ENCODE measurements at regions not wholly inside any gene's neighbourhood (a gene's known extent, or its start where the extent isn't known, plus 50 kb on each side); places are given as distances from the start of the nearest gene placed in this dataset.

DNA sequence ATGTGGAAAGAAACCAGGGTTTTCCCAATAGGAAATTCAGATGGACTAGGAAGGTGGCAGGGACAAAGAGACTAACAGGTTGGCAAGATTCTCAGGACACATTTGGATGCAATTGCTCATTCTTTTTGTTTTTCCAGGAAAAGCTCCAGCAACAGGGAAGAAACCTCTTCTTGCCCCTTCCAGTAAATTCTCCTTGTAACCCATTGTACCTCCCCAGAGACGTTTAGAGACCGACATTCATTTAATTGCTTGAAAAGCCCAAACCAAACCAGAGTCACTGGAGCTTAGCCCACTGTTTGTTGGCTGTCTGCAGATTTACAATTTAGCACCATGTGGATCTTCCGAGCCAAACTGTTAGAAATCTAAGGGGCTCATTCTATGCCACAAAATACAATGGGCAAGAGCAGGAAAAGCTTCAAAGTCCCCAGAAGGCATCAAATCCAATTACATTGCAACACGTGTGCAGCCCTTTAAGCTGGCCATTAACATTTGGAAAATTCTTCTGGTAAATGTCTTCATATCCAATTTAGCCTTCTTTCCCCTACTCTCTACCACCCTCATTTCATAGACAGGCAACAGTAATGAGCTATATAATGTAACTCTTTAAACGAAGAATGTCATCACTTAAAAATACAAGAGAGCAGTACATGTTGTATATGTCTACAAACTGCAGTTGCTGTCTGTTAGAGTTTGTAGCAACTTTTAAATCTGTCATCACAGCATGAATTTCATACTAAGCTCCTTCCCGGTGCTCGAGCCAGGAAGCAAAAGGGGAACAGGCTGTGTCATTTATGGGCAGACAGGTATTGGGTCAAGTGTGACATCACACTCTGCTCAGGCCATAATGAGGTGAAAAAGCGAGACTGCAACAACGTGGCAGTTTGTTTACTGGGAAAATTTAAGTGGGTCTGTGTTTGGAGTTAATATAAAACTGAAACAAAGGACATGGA is 235.6 kb upstream of the HNRNPA3 start:
- POLR2A ChIA-PET, result no interaction called here
- no peak for TF ChIP-seq ZNF266 (tag by site-specific recombination; IDR thresholded peaks at IDR 0.05; ENCODE audit: low read depth)
- Histone ChIP-seq H3K4me1 (ENCODE audit: control insufficient read depth, insufficient read depth, low read length) (no peaks in the 10 kb centered on the region), H3K27ac (ENCODE audit: extremely low read depth, low read depth, low read length) (no peak overlapping the region), H3K9me3 (ENCODE audit: control insufficient read depth, insufficient read depth, low read depth, low read length) (no peaks in the 10 kb centered on the region), H3K36me3 (ENCODE audit: control insufficient read depth in 2 of 2, insufficient read depth in 1 of 2, low read length in 2 of 2) (no peaks in the 10 kb centered on the region), H3K4me3 (ENCODE audit: low read depth, low read length) (no peak overlapping the region)
- CTCF ChIA-PET, result interaction anchor here (0.7 kb wide), 1 partner anchor 160 kb away, joined by 5 read pairs; no protein-coding TSS in a partner anchor

DNA sequence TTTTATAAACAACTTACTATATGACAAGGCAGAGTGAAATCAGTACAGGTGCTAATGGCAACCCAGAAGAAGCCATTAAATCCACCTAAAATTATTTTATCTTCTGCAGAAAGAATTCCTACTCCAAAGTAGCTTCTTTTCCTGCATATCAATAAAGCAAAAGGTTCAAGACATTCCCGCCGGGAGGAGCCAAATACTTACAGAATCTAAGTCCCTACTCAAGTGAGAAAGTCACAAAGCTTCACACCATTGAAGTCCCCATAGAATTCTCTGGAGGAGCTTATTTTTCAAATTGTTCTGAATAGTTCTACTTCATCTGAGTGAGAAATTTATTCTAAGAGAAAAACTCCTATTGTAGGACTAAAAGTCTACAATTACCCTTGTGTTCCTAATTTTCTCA is 233.7 kb upstream of the HNRNPA3 start:
- Histone ChIP-seq H3K27ac (ENCODE audit: extremely low read depth, low read depth, low read length) (no peak overlapping the region), H3K4me1 (ENCODE audit: control insufficient read depth, insufficient read depth, low read length) (no peaks in the 10 kb centered on the region), H3K36me3 (ENCODE audit: control insufficient read depth in 2 of 2, insufficient read depth in 1 of 2, low read length in 2 of 2) (no peaks in the 10 kb centered on the region), H3K4me3 (ENCODE audit: low read depth, low read length) (no peak overlapping the region), H3K9me3 (ENCODE audit: control insufficient read depth, insufficient read depth, low read depth, low read length) (no peaks in the 10 kb centered on the region)
- TF ChIP-seq, protein P1, sequence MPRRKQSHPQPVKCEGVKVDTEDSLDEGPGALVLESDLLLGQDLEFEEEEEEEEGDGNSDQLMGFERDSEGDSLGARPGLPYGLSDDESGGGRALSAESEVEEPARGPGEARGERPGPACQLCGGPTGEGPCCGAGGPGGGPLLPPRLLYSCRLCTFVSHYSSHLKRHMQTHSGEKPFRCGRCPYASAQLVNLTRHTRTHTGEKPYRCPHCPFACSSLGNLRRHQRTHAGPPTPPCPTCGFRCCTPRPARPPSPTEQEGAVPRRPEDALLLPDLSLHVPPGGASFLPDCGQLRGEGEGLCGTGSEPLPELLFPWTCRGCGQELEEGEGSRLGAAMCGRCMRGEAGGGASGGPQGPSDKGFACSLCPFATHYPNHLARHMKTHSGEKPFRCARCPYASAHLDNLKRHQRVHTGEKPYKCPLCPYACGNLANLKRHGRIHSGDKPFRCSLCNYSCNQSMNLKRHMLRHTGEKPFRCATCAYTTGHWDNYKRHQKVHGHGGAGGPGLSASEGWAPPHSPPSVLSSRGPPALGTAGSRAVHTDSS (tag by site-specific recombination; IDR thresholded peaks at IDR 0.05), result no peak
- ChIA-PET POLR2A (no interaction called here), CTCF (interaction anchor here (1.3 kb wide), 1 partner anchor 18 kb away, joined by 4 read pairs; no protein-coding TSS in a partner anchor)

DNA sequence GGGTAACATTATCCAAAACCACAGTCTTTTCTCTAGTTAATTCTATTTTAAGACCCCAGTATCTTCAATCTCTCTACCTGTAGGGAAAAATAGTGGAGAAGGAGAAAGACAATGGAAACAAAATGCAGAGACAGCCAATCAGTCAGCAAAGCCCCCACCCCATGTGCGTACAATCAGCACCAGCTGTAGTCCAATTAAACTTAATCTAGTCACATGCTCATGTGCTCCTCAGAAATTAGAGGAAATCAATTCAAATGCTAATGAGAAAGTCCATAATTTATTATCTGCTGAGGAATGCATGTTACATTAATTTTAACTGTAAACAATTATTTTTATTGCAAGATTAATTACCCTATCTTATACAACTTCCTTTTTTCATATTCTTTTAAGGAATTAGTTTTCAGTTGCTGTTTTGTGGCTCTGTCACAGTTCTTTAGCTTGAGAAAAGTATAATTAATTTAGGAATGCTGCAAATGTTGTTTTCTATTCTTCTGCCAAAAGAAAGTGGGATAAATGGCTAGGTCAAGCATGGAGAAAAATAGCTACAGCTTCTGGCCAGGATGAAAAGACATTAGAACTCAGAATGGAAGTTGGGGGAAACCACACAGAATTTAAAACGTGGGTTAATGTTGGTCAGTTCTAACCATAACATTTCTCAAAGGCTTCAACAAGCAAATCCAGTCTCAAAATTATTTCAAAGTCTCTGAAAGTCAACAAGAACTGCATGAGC is 232.4 kb upstream of the HNRNPA3 start:
- ChIA-PET CTCF (interaction anchor here (1.0 kb wide), 2 partner anchors 168 to 169 kb away, joined by 3 to 4 read pairs; no protein-coding TSS in a partner anchor), POLR2A (no interaction called here)
- H3K4me1 ChIP-seq (ENCODE audit: control insufficient read depth, insufficient read depth, low read length), result no peaks in the 10 kb centered on the region
- no peak for TF ChIP-seq ZNF121 (tag by site-specific recombination; IDR thresholded peaks at IDR 0.05)
- TF ChIP-seq, protein P2, sequence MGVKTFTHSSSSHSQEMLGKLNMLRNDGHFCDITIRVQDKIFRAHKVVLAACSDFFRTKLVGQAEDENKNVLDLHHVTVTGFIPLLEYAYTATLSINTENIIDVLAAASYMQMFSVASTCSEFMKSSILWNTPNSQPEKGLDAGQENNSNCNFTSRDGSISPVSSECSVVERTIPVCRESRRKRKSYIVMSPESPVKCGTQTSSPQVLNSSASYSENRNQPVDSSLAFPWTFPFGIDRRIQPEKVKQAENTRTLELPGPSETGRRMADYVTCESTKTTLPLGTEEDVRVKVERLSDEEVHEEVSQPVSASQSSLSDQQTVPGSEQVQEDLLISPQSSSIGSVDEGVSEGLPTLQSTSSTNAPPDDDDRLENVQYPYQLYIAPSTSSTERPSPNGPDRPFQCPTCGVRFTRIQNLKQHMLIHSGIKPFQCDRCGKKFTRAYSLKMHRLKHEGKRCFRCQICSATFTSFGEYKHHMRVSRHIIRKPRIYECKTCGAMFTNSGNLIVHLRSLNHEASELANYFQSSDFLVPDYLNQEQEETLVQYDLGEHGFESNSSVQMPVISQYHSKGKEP (tag by site-specific recombination; IDR thresholded peaks at IDR 0.05), result no peak
- TF ChIP-seq ZNF394 (tag by site-specific recombination; IDR thresholded peaks at IDR 0.05; ENCODE audit: borderline replicate concordance), result no peak
- TF ChIP-seq ZEB2 (tag by site-specific recombination; IDR thresholded peaks at IDR 0.05), result no peak
- no peak for TF ChIP-seq ZFP41 (tag by site-specific recombination; IDR thresholded peaks at IDR 0.05; ENCODE audit: borderline replicate concordance)
- TF ChIP-seq, protein P3, sequence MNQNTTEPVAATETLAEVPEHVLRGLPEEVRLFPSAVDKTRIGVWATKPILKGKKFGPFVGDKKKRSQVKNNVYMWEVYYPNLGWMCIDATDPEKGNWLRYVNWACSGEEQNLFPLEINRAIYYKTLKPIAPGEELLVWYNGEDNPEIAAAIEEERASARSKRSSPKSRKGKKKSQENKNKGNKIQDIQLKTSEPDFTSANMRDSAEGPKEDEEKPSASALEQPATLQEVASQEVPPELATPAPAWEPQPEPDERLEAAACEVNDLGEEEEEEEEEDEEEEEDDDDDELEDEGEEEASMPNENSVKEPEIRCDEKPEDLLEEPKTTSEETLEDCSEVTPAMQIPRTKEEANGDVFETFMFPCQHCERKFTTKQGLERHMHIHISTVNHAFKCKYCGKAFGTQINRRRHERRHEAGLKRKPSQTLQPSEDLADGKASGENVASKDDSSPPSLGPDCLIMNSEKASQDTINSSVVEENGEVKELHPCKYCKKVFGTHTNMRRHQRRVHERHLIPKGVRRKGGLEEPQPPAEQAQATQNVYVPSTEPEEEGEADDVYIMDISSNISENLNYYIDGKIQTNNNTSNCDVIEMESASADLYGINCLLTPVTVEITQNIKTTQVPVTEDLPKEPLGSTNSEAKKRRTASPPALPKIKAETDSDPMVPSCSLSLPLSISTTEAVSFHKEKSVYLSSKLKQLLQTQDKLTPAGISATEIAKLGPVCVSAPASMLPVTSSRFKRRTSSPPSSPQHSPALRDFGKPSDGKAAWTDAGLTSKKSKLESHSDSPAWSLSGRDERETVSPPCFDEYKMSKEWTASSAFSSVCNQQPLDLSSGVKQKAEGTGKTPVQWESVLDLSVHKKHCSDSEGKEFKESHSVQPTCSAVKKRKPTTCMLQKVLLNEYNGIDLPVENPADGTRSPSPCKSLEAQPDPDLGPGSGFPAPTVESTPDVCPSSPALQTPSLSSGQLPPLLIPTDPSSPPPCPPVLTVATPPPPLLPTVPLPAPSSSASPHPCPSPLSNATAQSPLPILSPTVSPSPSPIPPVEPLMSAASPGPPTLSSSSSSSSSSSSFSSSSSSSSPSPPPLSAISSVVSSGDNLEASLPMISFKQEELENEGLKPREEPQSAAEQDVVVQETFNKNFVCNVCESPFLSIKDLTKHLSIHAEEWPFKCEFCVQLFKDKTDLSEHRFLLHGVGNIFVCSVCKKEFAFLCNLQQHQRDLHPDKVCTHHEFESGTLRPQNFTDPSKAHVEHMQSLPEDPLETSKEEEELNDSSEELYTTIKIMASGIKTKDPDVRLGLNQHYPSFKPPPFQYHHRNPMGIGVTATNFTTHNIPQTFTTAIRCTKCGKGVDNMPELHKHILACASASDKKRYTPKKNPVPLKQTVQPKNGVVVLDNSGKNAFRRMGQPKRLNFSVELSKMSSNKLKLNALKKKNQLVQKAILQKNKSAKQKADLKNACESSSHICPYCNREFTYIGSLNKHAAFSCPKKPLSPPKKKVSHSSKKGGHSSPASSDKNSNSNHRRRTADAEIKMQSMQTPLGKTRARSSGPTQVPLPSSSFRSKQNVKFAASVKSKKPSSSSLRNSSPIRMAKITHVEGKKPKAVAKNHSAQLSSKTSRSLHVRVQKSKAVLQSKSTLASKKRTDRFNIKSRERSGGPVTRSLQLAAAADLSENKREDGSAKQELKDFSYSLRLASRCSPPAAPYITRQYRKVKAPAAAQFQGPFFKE (tag by site-specific recombination; IDR thresholded peaks at IDR 0.05; ENCODE audit: borderline replicate concordance), result no peak
- no peak for TF ChIP-seq ZSCAN23 (tag by site-specific recombination; IDR thresholded peaks at IDR 0.05)
- no peak for TF ChIP-seq ZNF768 (tag by site-specific recombination; IDR thresholded peaks at IDR 0.05)
- no peak for TF ChIP-seq ZNF555 (tag by site-specific recombination; conservative IDR thresholded peaks at IDR 0.05)
- no peak overlapping the region for H3K4me3 ChIP-seq (ENCODE audit: low read depth, low read length)
- no peak overlapping the region for H3K27ac ChIP-seq (ENCODE audit: extremely low read depth, low read depth, low read length)
- H3K36me3 ChIP-seq (ENCODE audit: control insufficient read depth in 2 of 2, insufficient read depth in 1 of 2, low read length in 2 of 2), result no peaks in the 10 kb centered on the region
- no peaks in the 10 kb centered on the region for H3K9me3 ChIP-seq (ENCODE audit: control insufficient read depth, insufficient read depth, low read depth, low read length)
